ENCODE measurements at regions not wholly inside any gene's neighbourhood (a gene's known extent, or its start where the extent isn't known, plus 50 kb on each side); places are given as distances from the start of the nearest gene placed in this dataset.

DNA sequence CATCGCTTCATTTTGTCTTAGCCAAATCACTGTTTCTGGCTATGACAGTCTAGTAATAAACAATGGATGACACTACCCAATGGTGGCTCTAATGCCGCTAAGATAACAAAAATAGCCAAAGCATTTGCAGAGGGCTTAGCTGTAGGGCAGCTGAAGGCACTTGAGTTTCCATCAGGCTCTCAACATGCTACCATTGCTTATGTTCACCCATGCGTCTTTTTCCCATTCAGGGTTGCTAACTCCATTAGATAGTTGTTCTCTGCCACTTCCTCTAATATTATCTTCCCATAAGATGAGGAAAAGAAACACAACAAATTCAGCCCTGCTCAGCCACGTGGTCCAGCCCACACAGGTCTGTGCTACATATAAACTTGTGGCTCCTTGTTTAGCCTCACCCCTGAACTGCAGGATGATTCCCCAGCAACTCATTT, 159.6 kb downstream of the TOMM20 start:
- Histone ChIP-seq H3K27ac (peak overlapping the region; percentile 70 to 97 (median 90)), H3K36me3 (no peaks in the 10 kb centered on the region), H3K27me3 (no peaks in the 10 kb centered on the region), H3K4me3 (no peak overlapping the region), H3K9me3 (no peaks in the 10 kb centered on the region), H3K4me1 (peaks cover 12 to 68% (median 33%) of the 10 kb centered on the region in 3 donors)
- no peak for ATAC-seq
- TF ChIP-seq POLR2A (IDR thresholded peaks at IDR 0.05): no peak
- WGBS, 2 donors (ENCODE audit: low coverage in 1 of 2): 48 to 73% methylated on average over 3 to 4 of the region's 4 CpGs

DNA sequence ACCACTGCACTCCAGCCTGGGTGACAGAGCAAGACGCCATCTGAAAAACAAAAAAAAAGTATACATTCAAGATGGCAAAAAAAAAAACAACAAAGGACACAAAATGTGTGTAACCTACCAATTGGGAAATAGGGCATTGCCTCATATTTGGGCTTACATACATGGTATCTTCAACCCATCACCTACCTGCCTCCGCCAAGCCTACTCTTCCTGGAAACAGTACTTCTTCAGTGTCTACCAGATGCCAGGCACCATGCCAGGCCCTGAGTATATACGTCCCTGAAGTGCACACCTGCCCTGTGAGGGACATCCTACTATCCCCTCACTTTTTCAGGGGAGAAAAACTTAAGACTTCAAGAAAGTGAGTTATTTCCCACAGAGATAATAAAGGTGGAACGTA, 160.2 kb downstream of the TOMM20 start:
- ATAC-seq: no peak
- no peaks in the 10 kb centered on the region for H3K9me3 ChIP-seq
- peak overlapping the region in 3 of 4 donors; percentile 90 to 97 (median 91) for H3K27ac ChIP-seq
- no peak overlapping the region for H3K4me3 ChIP-seq
- H3K36me3 ChIP-seq: no peaks in the 10 kb centered on the region
- peaks cover 12 to 68% (median 39%) of the 10 kb centered on the region in 3 donors for H3K4me1 ChIP-seq
- 81 to 100% methylated on average over 1 to 4 of the region's 4 CpGs for WGBS, 2 donors (ENCODE audit: low coverage in 1 of 2)
- no peaks in the 10 kb centered on the region for H3K27me3 ChIP-seq
- TF ChIP-seq, protein P1, sequence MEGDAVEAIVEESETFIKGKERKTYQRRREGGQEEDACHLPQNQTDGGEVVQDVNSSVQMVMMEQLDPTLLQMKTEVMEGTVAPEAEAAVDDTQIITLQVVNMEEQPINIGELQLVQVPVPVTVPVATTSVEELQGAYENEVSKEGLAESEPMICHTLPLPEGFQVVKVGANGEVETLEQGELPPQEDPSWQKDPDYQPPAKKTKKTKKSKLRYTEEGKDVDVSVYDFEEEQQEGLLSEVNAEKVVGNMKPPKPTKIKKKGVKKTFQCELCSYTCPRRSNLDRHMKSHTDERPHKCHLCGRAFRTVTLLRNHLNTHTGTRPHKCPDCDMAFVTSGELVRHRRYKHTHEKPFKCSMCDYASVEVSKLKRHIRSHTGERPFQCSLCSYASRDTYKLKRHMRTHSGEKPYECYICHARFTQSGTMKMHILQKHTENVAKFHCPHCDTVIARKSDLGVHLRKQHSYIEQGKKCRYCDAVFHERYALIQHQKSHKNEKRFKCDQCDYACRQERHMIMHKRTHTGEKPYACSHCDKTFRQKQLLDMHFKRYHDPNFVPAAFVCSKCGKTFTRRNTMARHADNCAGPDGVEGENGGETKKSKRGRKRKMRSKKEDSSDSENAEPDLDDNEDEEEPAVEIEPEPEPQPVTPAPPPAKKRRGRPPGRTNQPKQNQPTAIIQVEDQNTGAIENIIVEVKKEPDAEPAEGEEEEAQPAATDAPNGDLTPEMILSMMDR (IDR thresholded peaks at IDR 0.05): no peak
- no peak for TF ChIP-seq POLR2AphosphoS5 (IDR thresholded peaks at IDR 0.05)
- no peak for TF ChIP-seq EP300 (IDR thresholded peaks at IDR 0.05)
- no peak for TF ChIP-seq POLR2A (IDR thresholded peaks at IDR 0.05)

DNA sequence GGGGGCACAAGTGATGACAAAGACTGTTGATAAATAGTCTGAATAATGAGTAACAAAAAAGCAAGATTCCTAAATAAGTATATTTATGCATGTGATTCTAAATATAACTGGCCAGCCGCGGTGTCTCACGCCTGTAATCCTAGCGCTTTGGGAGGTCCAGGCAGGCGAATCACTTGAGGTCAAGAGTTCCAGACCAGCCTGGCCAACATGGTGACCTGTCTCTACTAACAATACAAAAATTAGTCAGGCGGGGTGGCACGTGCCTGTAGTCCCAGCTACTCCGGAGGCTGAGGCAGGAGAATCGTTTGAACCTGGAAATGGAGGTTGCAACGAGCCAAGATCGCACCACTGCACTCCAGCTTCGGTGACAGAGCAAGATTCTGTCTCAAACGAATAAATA, 161.5 kb downstream of the TOMM20 start:
- ATAC-seq: no peak
- 90 to 99% methylated on average over 4 to 13 of the region's 13 CpGs for WGBS, 2 donors (ENCODE audit: low coverage in 1 of 2)
- H3K4me1 ChIP-seq: peaks cover 12 to 74% (median 52%) of the 10 kb centered on the region in 3 donors

DNA sequence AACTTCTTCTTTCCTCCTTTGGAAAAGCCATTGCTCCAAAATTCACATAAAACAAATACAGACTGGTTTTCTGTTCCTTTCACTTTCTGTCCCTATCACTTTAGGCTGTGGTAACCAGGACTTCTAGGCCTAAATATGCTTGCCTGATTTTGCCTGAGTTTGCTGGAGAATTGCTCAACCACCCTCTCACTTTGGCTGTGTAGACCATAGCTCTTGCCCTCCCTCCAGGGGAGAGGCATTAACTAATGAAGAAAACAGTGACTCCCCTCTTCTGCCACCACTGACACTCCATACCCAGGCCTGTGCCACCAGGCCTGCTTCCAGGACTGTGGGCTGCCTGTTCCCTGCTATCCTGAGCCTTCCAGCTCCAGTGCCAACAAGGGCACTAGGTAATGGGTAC, 163.5 kb downstream of the TOMM20 start:
- no peaks in the 10 kb centered on the region for H3K27me3 ChIP-seq
- peak overlapping the region; percentile 59 to 87 (median 76) for H3K27ac ChIP-seq
- TF ChIP-seq EP300 (IDR thresholded peaks at IDR 0.05) (no peak), POLR2AphosphoS5 (IDR thresholded peaks at IDR 0.05) (peak; percentile 14)
- peaks cover 5 to 71% (median 44%) of the 10 kb centered on the region in 3 donors for H3K4me1 ChIP-seq
- H3K4me3 ChIP-seq: no peak overlapping the region
- no peaks in the 10 kb centered on the region for H3K36me3 ChIP-seq
- no peaks in the 10 kb centered on the region for H3K9me3 ChIP-seq
- peak; percentile 38 for ATAC-seq

More for the DNA sequence above, 161.5 kb downstream of the TOMM20 start:
- Histone ChIP-seq H3K27me3 (no peaks in the 10 kb centered on the region), H3K4me3 (no peak overlapping the region), H3K36me3 (no peaks in the 10 kb centered on the region), H3K9me3 (no peaks in the 10 kb centered on the region), H3K27ac (peak overlapping the region in 1 of 4 donors; percentile 19)
- TF ChIP-seq POLR2AphosphoS5 (IDR thresholded peaks at IDR 0.05) (no peak), POLR2A (IDR thresholded peaks at IDR 0.05) (no peak), EP300 (IDR thresholded peaks at IDR 0.05) (no peak)
- TF ChIP-seq, protein P1 (IDR thresholded peaks at IDR 0.05): no peak

DNA sequence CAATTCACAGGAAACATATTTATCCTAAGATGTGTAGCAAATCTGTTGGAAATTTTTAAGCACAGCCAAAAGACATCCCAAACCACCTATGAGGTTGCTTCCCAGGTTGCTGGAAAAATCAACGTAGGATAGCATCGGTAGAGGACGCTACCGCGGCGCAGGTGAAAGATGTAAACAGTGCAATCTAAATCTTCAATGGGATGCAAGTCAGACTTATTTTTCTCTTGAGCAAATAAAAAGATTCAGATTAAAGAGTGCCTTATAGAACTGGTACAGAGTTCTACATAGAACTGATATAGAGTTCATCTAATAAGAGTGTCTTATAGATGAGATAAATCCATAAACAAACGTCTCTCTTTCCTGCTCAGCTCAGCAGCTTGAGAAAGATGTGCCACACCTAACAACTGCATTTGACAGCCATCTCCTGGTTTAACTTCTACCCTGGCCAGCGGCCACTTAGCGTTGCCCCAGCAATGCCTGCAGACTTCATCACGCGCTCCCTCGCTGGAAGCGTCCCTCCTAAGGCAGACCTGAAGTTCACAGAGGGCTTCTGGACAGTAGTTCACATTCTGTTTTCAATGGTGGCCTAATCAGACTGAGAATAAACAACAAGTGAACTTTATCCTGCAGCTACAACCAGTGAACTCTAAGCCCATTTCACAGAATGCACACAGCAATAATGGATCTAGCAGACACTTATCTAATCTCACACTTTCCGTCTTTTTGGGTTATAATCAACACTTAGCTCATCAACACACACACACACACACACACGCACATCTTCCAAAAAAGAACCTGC, 164.5 kb downstream of the TOMM20 start:
- Histone ChIP-seq H3K4me1 (peaks cover 2 to 60% (median 35%) of the 10 kb centered on the region in 3 donors), H3K4me3 (no peak overlapping the region), H3K36me3 (no peaks in the 10 kb centered on the region), H3K27ac (peak overlapping the region; percentile 59 to 87 (median 76)), H3K27me3 (no peaks in the 10 kb centered on the region), H3K9me3 (no peaks in the 10 kb centered on the region)
- ATAC-seq: peak; percentile 6
- TF ChIP-seq EP300 (IDR thresholded peaks at IDR 0.05) (no peak), POLR2A (IDR thresholded peaks at IDR 0.05) (no peak), POLR2AphosphoS5 (IDR thresholded peaks at IDR 0.05) (no peak)
- TF ChIP-seq, protein P1 (IDR thresholded peaks at IDR 0.05): no peak
- 65 to 71% methylated on average over 7 to 13 of the region's 15 CpGs for WGBS, 2 donors (ENCODE audit: low coverage in 1 of 2)
